Breast epithelium (tissue), 3 donors: ENCODE measurements at regions not wholly inside any gene's neighbourhood (a gene's known extent, or its start where the extent isn't known, plus 50 kb on each side); places are given as distances from the start of the nearest gene placed in this dataset.

Experiments
- CTCF ChIP-seq, 3 donors: fragments of 450-650 bp; IDR thresholded peaks; one replicate each; pipeline ENCODE4 v1.5.1; 2016 to 2017; ENCODE audit warnings: antibody characterized with exemption in 3 of 3, mild to moderate bottlenecking in 3 of 3, moderate library complexity in 3 of 3
- POLR2A ChIP-seq: fragments of 450-650 bp; IDR thresholded peaks from one replicate; pipeline ENCODE4 v1.6.1; 2016; ENCODE audit warnings: antibody characterized with exemption, mild to moderate bottlenecking, moderate library complexity
- POLR2AphosphoS5 ChIP-seq, 3 donors: sonication (generic); formaldehyde crosslinking; IDR thresholded peaks; one replicate each; pipeline ENCODE4 v1.6.1; 2017; ENCODE audit warnings: antibody characterized with exemption in 3 of 3

- no peak for TF ChIP-seq POLR2A
- TF ChIP-seq POLR2AphosphoS5 (IDR thresholded peaks at IDR 0.05): no peak
- TF ChIP-seq CTCF (IDR thresholded peaks at IDR 0.05): no peak
These were observed 158.8 kb upstream of the SRRM4 start for GRCh38 chr12:118822512-118822911.
